Kidney (tissue), 13 donors: ENCODE measurements at regions not wholly inside any gene's neighbourhood (a gene's known extent, or its start where the extent isn't known, plus 50 kb on each side); places are given as distances from the start of the nearest gene placed in this dataset.
A peak's percentile ranks its signal among the peaks of the same experiment; 100 is the strongest.

Experiments
- DNase-seq, 5 donors: peaks; one replicate each; pipeline ENCODE4 v3.0.0-alpha.2; 2013 to 2020
- FAIRE-seq: peaks from 2 replicates; lab custom pipeline; 2012; peaks lifted over from hg19 to GRCh38; lab: Jason Lieb, UNC
- H3K27ac ChIP-seq, 2 donors: one replicate each; pipeline ENCODE4 v1.7.0; 2013; ENCODE audit warnings: low read depth in 2 of 2, low read length in 2 of 2, inconsistent platforms in 1 of 2
- H3K27me3 ChIP-seq: one replicate; pipeline ENCODE4 v1.7.1; 2013; ENCODE audit warnings: low read length, inconsistent platforms; ENCODE audit not compliant: control insufficient read depth, insufficient read depth
- H3K36me3 ChIP-seq, 3 donors: one replicate each; pipeline versions ENCODE4 v1.7.0 to v1.7.1; 2013; ENCODE audit warnings: low read length in 3 of 3, control low read depth in 1 of 3, inconsistent platforms in 1 of 3; ENCODE audit not compliant: insufficient read depth in 3 of 3, control insufficient read depth in 2 of 3
- H3K4me1 ChIP-seq, 3 donors: one replicate each; pipeline versions ENCODE4 v1.7.0 to v1.7.1; 2013; ENCODE audit warnings: low read length in 3 of 3, inconsistent platforms in 1 of 3, low read depth in 1 of 3; ENCODE audit not compliant: control insufficient read depth in 2 of 3, insufficient read depth in 2 of 3
- H3K4me3 ChIP-seq, 3 donors: one replicate each; pipeline versions ENCODE4 v1.7.0 to v1.8.1; 2013; ENCODE audit warnings: low read length in 3 of 3, control low read depth in 1 of 3, inconsistent platforms in 1 of 3
- H3K9ac ChIP-seq, 3 donors: one replicate each; pipeline versions ENCODE4 v1.7.0 to v1.7.1; 2013; ENCODE audit warnings: low read length in 3 of 3, control low read depth in 1 of 3, inconsistent platforms in 1 of 3
- H3K9me3 ChIP-seq, 3 donors: one replicate each; pipeline versions ENCODE4 v1.7.0 to v1.7.1; 2013; ENCODE audit warnings: low read length in 3 of 3, control low read depth in 1 of 3, inconsistent platforms in 1 of 3; ENCODE audit not compliant: control insufficient read depth in 2 of 3, insufficient read depth in 1 of 3
- CTCF ChIP-seq: IDR thresholded peaks from 3 replicates; pipeline ENCODE4 v1.5.1; 2012; ENCODE audit warnings: mild to moderate bottlenecking, moderate library complexity, borderline replicate concordance; ENCODE audit not compliant: insufficient read depth; ENCODE audit errors: extremely low read depth
- intact Hi-C: fragments of 100-400 bp; cut with DNase I; formaldehyde crosslinking; loops from one replicate; pipeline ENCODE4 v1.11.1; 2022
- donor health status: control.
- donor health status: control.
- donor health status: control.
- donor health status: control.
- donor health status: control.
- donor health status: DM: yes; HTN: yes; CAD: no.
- donor health status: Normal renal cell carcinoma (clear cell type).

DNA sequence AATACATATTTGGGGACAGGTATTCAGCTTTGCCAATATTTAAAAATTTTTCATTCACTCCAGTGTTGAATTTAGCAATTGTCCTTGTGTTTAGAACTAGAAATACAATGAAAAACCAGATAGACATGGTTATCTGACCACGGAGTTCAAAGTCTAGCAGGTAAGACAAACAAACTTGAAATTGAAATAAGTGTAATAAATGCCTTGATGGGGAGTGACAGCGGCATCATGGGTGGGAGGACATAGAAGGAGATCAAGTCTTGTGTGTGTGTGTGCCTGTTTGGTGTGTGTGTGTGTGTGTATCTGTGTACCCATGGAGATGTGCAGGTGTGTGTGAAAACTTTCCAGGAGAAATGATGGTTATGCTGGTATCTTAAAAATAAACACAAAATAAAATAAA, 750.0 kb upstream of the CITED2 start:
- Histone ChIP-seq H3K9me3 (peaks cover 0 to 5% (median 0%) of the 10 kb centered on the region in 3 donors), H3K4me3 (no peak overlapping the region), H3K27ac (no peak overlapping the region), H3K9ac (no peak overlapping the region), H3K27me3 (no peaks in the 10 kb centered on the region), H3K36me3 (no peaks in the 10 kb centered on the region), H3K4me1 (no peaks in the 10 kb centered on the region)
- FAIRE-seq: no peak
- no peak for DNase-seq
- no peak for TF ChIP-seq CTCF
- intact Hi-C loops: no loop called here

- peaks cover 0 to 5% (median 4%) of the 10 kb centered on the region in 3 donors for H3K4me1 ChIP-seq
- intact Hi-C loops: no loop called here
- H3K27me3 ChIP-seq: no peaks in the 10 kb centered on the region
- no peak for TF ChIP-seq CTCF
- no peak overlapping the region for H3K4me3 ChIP-seq
- H3K27ac ChIP-seq: no peak overlapping the region
- no peaks in the 10 kb centered on the region for H3K36me3 ChIP-seq
- FAIRE-seq (no peak), DNase-seq (no peak)
- no peaks in the 10 kb centered on the region for H3K9me3 ChIP-seq
- H3K9ac ChIP-seq: no peak overlapping the region
Observed at GRCh38 chr6:140108167-140108566, 733.7 kb upstream of the CITED2 start.

- FAIRE-seq (no peak), DNase-seq (peak in 1 of 5 donors; percentile 17)
- Histone ChIP-seq H3K4me3 (no peak overlapping the region), H3K27me3 (no peaks in the 10 kb centered on the region), H3K27ac (no peak overlapping the region), H3K4me1 (peaks cover 0 to 5% (median 4%) of the 10 kb centered on the region in 3 donors), H3K9me3 (no peaks in the 10 kb centered on the region), H3K36me3 (no peaks in the 10 kb centered on the region), H3K9ac (no peak overlapping the region)
- TF ChIP-seq CTCF: no peak
- intact Hi-C loops: no loop called here
Observed at GRCh38 chr6:140107216-140107615, 732.8 kb upstream of the CITED2 start.

DNA sequence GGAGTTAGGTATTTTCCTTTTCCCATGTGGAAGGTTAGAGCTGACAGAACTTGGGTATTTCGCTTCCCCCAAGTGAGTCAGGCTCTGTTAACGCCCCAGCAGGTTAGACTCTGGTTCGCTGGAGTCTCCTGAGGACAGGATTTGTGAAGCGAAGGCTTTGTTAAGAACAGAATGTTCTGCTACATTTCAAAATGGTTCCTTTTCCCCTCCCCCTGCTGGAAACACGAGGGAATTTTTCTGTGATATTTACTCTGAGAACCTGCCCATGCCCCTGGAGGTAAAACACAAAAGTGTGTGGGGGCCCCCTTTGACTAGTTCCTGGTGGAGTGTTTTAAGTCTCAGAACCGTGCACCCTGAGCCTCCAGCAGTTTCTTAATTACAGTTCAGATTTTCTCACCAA, 731.4 kb upstream of the CITED2 start:
- H3K9me3 ChIP-seq: no peaks in the 10 kb centered on the region
- no peaks in the 10 kb centered on the region for H3K36me3 ChIP-seq
- H3K9ac ChIP-seq: no peak overlapping the region
- intact Hi-C loops: no loop called here
- no peak for TF ChIP-seq CTCF
- H3K4me1 ChIP-seq: peaks cover 0 to 5% (median 4%) of the 10 kb centered on the region in 3 donors
- FAIRE-seq (no peak), DNase-seq (peak in 3 of 5 donors; percentile 30 to 41 (median 39))
- H3K27me3 ChIP-seq: no peaks in the 10 kb centered on the region
- H3K4me3 ChIP-seq: peak overlapping the region in 1 of 3 donors; percentile 32
- peak overlapping the region in 1 of 2 donors; percentile 48 for H3K27ac ChIP-seq
